GM23248 (cell line): ENCODE measurements at regions not wholly inside any gene's neighbourhood (a gene's known extent, or its start where the extent isn't known, plus 50 kb on each side); places are given as distances from the start of the nearest gene placed in this dataset.

Experiments used
- DNase-seq: peaks from one replicate; pipeline ENCODE4 v3.0.0-alpha.2; 2015
- H2AFZ ChIP-seq: fragments of 200-600 bp; sonication (generic); 2 replicates; pipeline ENCODE4 v1.6.1; 2016; ENCODE audit warnings: antibody characterized with exemption
- H3F3A ChIP-seq: fragments of 200-600 bp; sonication (generic); 2 replicates; pipeline ENCODE4 v1.6.1; 2016; ENCODE audit warnings: mild to moderate bottlenecking, antibody characterized with exemption, mixed run types; ENCODE audit not compliant: insufficient read depth
- H3K27ac ChIP-seq: fragments of 200-600 bp; sonication (generic); 2 replicates; pipeline ENCODE4 v1.5.1; 2016; ENCODE audit warnings: mild to moderate bottlenecking
- H3K27me3 ChIP-seq: fragments of 200-600 bp; sonication (generic); replicated peaks from 2 replicates; pipeline ENCODE4 v1.6.1; 2016; ENCODE audit warnings: mild to moderate bottlenecking; ENCODE audit not compliant: insufficient read depth
- H3K36me3 ChIP-seq: fragments of 200-600 bp; sonication (generic); 2 replicates; pipeline ENCODE4 v1.6.1; 2016; ENCODE audit warnings: low read depth, mild to moderate bottlenecking
- H3K4me1 ChIP-seq: fragments of 200-600 bp; sonication (generic); 2 replicates; pipeline ENCODE4 v1.6.1; 2016; ENCODE audit warnings: mild to moderate bottlenecking; ENCODE audit not compliant: insufficient read depth
- H3K4me2 ChIP-seq: fragments of 200-600 bp; sonication (generic); one replicate; pipeline ENCODE4 v1.6.1; 2016; ENCODE audit warnings: mild to moderate bottlenecking; ENCODE audit not compliant: unreplicated experiment
- H3K4me3 ChIP-seq: fragments of 200-600 bp; sonication (generic); 2 replicates; pipeline ENCODE4 v1.5.1; 2016; ENCODE audit warnings: mild to moderate bottlenecking
- H3K79me2 ChIP-seq: fragments of 200-600 bp; sonication (generic); 2 replicates; pipeline ENCODE4 v1.6.1; 2016; ENCODE audit warnings: mild to moderate bottlenecking; ENCODE audit not compliant: insufficient read depth
- H3K9ac ChIP-seq: fragments of 200-600 bp; sonication (generic); 2 replicates; pipeline ENCODE4 v1.6.1; 2016; ENCODE audit warnings: mild to moderate bottlenecking
- H3K9me2 ChIP-seq: fragments of 200-600 bp; sonication (generic); 2 replicates; pipeline ENCODE4 v1.6.1; 2016; ENCODE audit warnings: mixed run types, mild to moderate bottlenecking, moderate library complexity; ENCODE audit not compliant: insufficient read depth
- H3K9me3 ChIP-seq: fragments of 200-600 bp; sonication (generic); one replicate; pipeline ENCODE4 v1.6.1; 2017; ENCODE audit warnings: low read depth
- H4K20me1 ChIP-seq: fragments of 200-600 bp; sonication (generic); 2 replicates; pipeline ENCODE4 v1.6.0; 2016; ENCODE audit not compliant: insufficient read depth
- EZH2 ChIP-seq: fragments of 200-600 bp; sonication (generic); IDR thresholded peaks from 2 replicates; pipeline ENCODE4 v1.6.1; 2018; ENCODE audit warnings: antibody characterized with exemption, mild to moderate bottlenecking; ENCODE audit not compliant: insufficient read depth, poor library complexity, severe bottlenecking
- EZH2phosphoT487 ChIP-seq: fragments of 200-600 bp; sonication (generic); IDR thresholded peaks from 2 replicates; pipeline ENCODE4 v1.6.1; 2018; ENCODE audit warnings: antibody characterized with exemption, moderate library complexity, mild to moderate bottlenecking, low read depth; ENCODE audit not compliant: insufficient read depth
- WGBS, 2 experiments: methylation state at CpG; one replicate each; pipeline ENCODE4 v1.1.6; 2015 to 2017; ENCODE audit warnings: low lambda C conversion rate in 2 of 2, low coverage in 1 of 2; ENCODE audit errors: missing lambda C conversion rate in 2 of 2; 5-methylcytosine and 5-hydroxymethylcytosine counted together
- in situ Hi-C: fragments of 300-500 bp; cut with MboI; formaldehyde crosslinking; loops from 2 replicates; pipeline ENCODE4 v1.15.0; 2020

- H2AFZ ChIP-seq, result no peak overlapping the region
- WGBS, 2 experiments, result 56 to 59% methylated on average over 15 of the region's 15 CpGs
- in situ Hi-C loops, result no loop called here
- H3K4me3 ChIP-seq, result no peak overlapping the region
- H3K27me3 ChIP-seq, result no peaks in the 10 kb centered on the region
- H3K4me2 ChIP-seq, result no peak overlapping the region
- TF ChIP-seq EZH2, result no peak
- no peak for TF ChIP-seq EZH2phosphoT487
- no peak for DNase-seq
- H3K36me3 ChIP-seq, result no peaks in the 10 kb centered on the region
- no peaks in the 10 kb centered on the region for H3F3A ChIP-seq
- H3K79me2 ChIP-seq, result no peaks in the 10 kb centered on the region
- H3K27ac ChIP-seq, result no peak overlapping the region
- no peaks in the 10 kb centered on the region for H3K9me3 ChIP-seq
- no peaks in the 10 kb centered on the region for H4K20me1 ChIP-seq
- no peaks in the 10 kb centered on the region for H3K4me1 ChIP-seq
- H3K9ac ChIP-seq, result no peak overlapping the region
- H3K9me2 ChIP-seq, result no peaks in the 10 kb centered on the region
These were observed 132.3 kb upstream of the CHST15 start for GRCh38 chr10:124225467-124226270.

GRCh38 chr10:124225029-124225466 is 131.7 kb upstream of the CHST15 start:
- DNase-seq, result peak; percentile 15
- no peak overlapping the region for H3K4me2 ChIP-seq
- no peaks in the 10 kb centered on the region for H3F3A ChIP-seq
- H3K4me1 ChIP-seq, result no peaks in the 10 kb centered on the region
- no peaks in the 10 kb centered on the region for H3K79me2 ChIP-seq
- H3K27me3 ChIP-seq, result no peaks in the 10 kb centered on the region
- H3K4me3 ChIP-seq, result no peak overlapping the region
- H2AFZ ChIP-seq, result no peak overlapping the region
- TF ChIP-seq EZH2phosphoT487, result no peak
- TF ChIP-seq EZH2, result no peak
- WGBS, 2 experiments, result 22 to 24% methylated on average over 6 of the region's 6 CpGs
- no peaks in the 10 kb centered on the region for H4K20me1 ChIP-seq
- H3K9ac ChIP-seq, result no peak overlapping the region
- H3K36me3 ChIP-seq, result no peaks in the 10 kb centered on the region
- H3K27ac ChIP-seq, result no peak overlapping the region
- in situ Hi-C loops, result no loop called here
- H3K9me3 ChIP-seq, result no peaks in the 10 kb centered on the region
- no peaks in the 10 kb centered on the region for H3K9me2 ChIP-seq

DNA sequence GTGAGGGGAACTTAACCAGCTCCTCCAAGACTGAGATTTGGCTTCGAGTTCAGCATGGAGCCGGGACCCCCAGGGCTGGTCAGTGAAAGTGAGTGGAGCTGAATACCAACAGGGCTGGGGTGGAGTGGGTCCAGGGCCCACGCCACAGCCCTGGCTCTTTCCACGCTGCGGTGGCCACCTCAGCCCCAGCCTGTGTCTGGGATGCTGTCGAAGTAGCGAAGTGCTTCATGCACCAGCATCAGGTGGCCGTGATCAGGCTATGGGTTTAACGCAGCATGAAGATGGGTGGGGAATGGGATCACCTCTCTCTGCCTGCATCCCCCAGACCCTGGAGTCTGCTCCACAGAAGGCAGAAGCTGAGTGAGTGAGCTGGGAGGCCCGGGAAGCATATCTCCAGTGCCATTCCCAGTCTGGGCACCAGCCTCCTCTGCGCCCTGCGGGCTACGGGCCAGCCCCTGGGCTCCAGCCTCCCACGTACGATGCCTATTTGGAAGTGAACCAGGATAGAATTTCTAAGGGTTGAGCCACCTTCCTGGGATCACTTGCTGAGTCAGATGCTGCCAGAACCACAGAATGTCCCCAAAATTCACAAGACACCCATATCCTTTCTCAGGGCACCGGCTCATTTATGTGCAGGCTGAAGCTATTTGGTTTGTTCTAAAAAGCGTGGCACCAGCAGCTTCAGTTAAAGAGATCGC is 131.1 kb upstream of the CHST15 start:
- DNase-seq, result peak; percentile 23
- in situ Hi-C loops, result no loop called here
- 49% methylated on average over 18 of the region's 18 CpGs for WGBS, 2 experiments
- Histone ChIP-seq H3K36me3 (no peaks in the 10 kb centered on the region), H3K4me1 (no peaks in the 10 kb centered on the region), H2AFZ (no peak overlapping the region), H3K27me3 (no peaks in the 10 kb centered on the region), H3K4me3 (no peak overlapping the region), H3K4me2 (no peak overlapping the region), H3K27ac (no peak overlapping the region), H4K20me1 (no peaks in the 10 kb centered on the region), H3K79me2 (no peaks in the 10 kb centered on the region), H3K9me3 (no peaks in the 10 kb centered on the region), H3K9ac (no peak overlapping the region), H3F3A (no peaks in the 10 kb centered on the region), H3K9me2 (no peaks in the 10 kb centered on the region)
- TF ChIP-seq EZH2 (no peak), EZH2phosphoT487 (no peak)

- no peak overlapping the region for H3K27ac ChIP-seq
- in situ Hi-C loops, result no loop called here
- no peak for DNase-seq
These were observed 130.3 kb upstream of the CHST15 start for GRCh38 chr10:124223711-124224085.

More at GRCh38 chr10:124223711-124224085, 130.3 kb upstream of the CHST15 start:
- no peaks in the 10 kb centered on the region for H3K9me2 ChIP-seq
- H3K27me3 ChIP-seq, result no peaks in the 10 kb centered on the region
- TF ChIP-seq EZH2phosphoT487, result no peak
- TF ChIP-seq EZH2, result no peak
- no peak overlapping the region for H3K4me2 ChIP-seq
- H3K9ac ChIP-seq, result no peak overlapping the region
- no peaks in the 10 kb centered on the region for H3K79me2 ChIP-seq
- no peak overlapping the region for H2AFZ ChIP-seq
- H3K36me3 ChIP-seq, result no peaks in the 10 kb centered on the region
- no peaks in the 10 kb centered on the region for H3K4me1 ChIP-seq
- 25 to 31% methylated on average over 6 of the region's 6 CpGs for WGBS, 2 experiments
- no peaks in the 10 kb centered on the region for H3F3A ChIP-seq
- H4K20me1 ChIP-seq, result no peaks in the 10 kb centered on the region
- H3K9me3 ChIP-seq, result no peaks in the 10 kb centered on the region
- no peak overlapping the region for H3K4me3 ChIP-seq
